ENCODE measurements at regions not wholly inside any gene's neighbourhood (a gene's known extent, or its start where the extent isn't known, plus 50 kb on each side); places are given as distances from the start of the nearest gene placed in this dataset.

DNA sequence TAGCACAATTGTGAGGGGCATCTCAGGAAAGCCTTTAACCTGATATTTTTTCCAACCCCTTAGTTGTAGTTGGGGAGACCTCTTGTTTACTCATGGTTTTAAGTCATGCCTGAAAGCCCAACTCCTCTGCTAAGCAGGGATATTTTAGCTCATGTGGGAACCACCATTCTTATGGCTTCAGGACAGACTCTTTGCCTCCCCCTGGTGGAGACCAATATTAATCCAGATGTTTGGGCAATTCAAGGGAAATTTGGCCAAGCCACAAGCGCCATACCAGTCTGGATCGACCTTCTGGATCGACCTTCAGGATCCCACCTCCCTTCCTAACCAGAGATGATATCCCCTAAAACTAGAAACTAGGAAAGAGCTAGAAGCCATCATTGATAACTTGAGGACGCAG lies 211.2 kb downstream of the C6orf118 start:
- DNase-seq (ENCODE audit: low read depth, low spot score), result peak; percentile 45
- in situ Hi-C loops (cut with HindIII; ENCODE audit: low pct_unique_long_range_greater_than_20kb, low sequenced_read_pairs), result no loop called here

DNA sequence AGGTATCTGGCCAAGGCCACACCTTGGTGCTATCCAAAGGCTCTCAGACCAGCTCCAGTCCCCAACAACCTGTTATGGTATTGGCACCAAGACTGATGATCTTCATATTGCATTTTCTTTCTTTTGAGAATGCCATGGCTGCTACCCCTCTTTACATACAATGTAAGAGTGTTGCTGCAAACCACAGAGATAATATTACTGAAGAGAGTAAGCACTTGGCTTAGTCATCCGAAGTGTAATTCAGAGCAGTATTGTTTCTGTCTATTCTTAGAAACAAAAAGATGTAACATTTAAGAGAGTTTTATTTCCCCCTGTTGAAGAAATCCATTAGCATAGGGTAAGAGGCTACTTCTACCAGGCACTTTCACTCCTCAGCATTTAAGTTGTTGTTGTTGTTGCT lies 212.5 kb downstream of the C6orf118 start:
- in situ Hi-C loops (cut with HindIII; ENCODE audit: low pct_unique_long_range_greater_than_20kb, low sequenced_read_pairs), result no loop called here
- no peak for DNase-seq (ENCODE audit: low read depth, low spot score)

DNA sequence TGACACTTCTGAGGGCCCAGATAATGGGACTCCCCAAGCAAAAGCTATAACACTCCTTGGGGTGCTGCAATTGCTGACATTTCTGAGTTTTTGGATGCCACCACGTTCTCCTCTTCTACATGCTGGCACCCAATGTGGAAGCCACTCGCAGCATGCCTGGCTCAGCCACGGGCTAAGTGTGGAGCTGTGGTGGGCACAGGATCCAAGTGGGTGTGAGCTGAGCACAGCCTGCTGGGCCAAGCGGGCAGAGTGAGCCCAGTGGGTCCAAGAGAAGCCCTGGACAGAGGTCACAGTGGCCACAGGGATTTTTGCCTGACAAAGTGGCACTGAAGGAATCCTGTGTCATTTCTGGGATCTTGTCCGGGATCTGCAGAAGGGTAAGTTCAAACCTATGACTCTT lies 213.2 kb downstream of the C6orf118 start:
- in situ Hi-C loops (cut with HindIII; ENCODE audit: low pct_unique_long_range_greater_than_20kb, low sequenced_read_pairs), result no loop called here
- no peak for DNase-seq (ENCODE audit: low read depth, low spot score)

DNA sequence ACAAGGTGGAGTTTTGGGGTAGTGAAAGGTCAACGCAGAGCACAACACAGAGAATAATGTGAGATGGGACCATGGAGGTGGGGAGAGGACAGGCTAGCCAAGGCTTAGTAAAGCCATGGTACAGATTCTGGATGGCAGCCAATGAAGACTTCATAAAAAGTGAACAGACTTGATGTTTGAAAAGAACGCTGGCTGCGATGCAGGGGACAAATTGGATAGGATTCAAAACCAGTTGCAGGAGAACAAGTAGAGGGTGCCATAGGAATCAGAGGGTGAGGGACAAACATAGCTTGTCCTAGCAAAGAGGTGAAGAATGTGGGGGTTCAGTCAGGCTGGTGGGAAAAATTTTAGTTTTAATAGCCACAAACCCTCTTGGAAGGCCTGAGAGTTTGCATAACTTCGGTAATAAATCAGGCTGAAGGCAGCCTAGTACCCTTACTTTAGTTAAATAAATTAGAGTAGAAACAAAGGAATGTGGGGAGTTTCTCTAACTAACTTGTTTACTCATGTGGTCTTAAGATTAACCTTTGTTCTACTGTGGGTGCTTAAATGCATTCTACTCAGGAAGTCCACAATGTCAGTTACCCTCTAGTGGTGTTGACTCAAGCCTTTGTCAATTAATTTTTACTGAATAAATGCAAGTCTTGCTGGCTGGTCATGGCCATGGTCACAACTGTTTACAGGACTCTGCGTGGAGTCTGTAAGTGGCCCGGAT lies 216.4 kb downstream of the C6orf118 start:
- DNase-seq (ENCODE audit: low read depth, low spot score), result no peak
- in situ Hi-C loops (cut with HindIII; ENCODE audit: low pct_unique_long_range_greater_than_20kb, low sequenced_read_pairs), result no loop called here

DNA sequence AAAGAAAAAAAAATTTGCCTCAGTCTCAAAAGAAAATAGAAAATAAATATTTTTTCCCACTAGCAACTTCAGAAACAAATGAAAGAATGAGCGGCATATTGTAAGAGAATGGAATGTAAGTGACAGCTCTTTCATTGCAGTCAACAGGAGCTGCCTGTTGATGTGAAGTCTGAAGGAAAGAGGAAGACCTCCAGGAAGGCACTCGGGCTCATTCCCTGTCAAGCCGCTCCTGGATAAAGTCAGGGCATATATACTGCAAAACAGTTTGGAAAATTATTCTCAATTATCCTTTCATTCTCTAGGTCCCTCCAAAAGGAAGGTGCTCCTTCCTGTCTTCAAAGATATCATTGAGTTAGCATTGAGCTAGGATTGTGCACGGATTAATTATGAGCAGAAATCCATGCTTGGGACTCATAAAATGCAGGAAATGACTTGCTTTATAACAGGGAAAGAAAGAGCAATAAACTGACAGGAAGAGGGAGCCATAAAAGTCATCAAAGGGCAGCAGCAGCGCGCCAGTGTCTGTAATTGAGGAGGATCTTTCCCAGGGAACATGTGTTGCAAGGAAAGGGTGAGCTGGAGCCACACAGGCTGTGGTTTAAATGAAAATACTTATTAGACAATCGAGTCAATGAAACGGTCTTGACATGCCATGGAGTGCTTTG lies 218.2 kb downstream of the C6orf118 start:
- in situ Hi-C loops (cut with HindIII; ENCODE audit: low pct_unique_long_range_greater_than_20kb, low sequenced_read_pairs), result no loop called here
- peak; percentile 36 for DNase-seq (ENCODE audit: low read depth, low spot score)

DNA sequence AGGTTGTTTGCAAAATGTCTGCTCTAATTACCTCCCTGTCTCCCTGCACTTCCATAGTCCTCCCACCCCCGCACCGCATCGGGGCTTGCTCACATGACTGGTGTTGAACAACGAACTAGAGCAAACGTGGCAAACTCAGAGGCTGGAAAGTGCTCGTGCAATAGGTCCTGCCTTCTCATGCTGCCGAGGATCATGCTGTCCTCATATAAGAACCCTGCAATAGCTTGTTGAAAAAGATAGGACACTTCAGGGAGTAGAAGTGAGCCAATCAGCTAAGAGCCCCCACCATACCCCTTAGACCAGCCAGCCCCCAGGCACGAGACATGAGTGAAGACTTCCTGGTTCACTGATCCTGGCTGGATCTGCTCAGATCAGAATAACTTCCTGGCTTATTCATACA lies 219.2 kb downstream of the C6orf118 start:
- no peak for DNase-seq (ENCODE audit: low read depth, low spot score)
- in situ Hi-C loops (cut with HindIII; ENCODE audit: low pct_unique_long_range_greater_than_20kb, low sequenced_read_pairs), result no loop called here

DNA sequence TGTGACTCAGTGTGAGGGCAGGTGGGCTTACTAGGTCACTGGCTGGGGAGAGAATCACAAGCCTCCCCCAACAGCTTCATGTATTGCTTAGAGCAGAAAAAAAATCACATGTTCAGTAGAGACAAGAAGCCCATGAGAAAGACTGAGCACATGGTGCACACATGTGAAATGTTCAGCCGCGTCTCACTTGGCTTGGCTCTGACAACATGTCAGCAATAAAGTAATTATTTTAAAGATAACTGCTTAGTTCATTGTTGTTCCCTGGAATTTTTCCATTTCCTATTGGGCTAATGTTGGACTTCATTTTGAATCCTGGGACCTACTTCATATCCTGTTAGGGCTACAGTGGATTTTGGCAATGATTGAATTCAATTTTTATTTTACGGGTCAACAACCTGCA lies 222.6 kb downstream of the C6orf118 start:
- in situ Hi-C loops (cut with HindIII; ENCODE audit: low pct_unique_long_range_greater_than_20kb, low sequenced_read_pairs), result no loop called here
- DNase-seq (ENCODE audit: low read depth, low spot score), result no peak

DNA sequence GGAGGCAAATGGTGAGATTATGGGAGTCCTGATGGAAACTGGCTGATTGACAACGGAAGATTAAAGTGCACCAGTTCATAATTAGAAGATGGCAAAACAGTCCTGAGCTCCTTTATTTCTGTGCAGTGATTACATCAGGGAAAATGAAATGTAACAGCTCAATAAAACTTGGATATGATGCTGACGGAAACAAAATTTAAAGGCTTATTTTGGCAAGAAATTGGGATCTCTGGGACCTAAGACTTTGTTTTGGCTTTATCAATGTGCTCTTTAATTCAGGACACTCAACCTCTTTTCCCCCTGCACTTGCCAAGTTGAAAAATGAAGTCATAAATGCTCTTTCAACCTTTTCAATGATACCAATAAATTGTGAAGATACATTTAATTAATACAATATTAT lies 226.8 kb downstream of the C6orf118 start:
- DNase-seq (ENCODE audit: low read depth, low spot score), result no peak
- in situ Hi-C loops (cut with HindIII; ENCODE audit: low pct_unique_long_range_greater_than_20kb, low sequenced_read_pairs), result no loop called here

DNA sequence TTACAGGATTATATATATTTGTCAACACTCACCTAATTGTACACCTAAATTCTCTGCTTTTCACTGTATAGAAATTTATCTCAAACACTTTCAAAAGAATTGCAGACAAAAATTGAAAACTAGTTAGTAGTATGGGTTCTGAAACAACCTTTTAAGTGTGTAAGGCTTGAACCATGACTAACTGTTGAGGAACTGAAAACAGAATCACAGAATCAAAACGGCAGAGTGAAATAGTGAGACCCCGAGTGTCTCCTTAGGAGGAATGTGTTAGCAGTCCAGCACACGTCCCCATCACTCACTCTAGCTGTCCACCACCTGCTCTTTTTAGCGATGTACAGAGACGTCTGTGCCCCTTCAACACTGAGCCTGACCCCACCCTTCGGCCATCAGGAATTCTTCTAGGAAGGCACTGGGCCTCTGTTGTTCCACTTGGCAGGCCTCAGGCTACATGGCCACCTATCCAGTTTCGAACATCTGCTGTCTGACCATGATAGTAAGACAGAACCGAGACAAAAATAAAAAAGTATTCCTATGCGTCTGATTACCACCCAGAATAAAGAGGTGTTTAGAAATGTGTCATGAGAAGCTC lies 227.4 kb downstream of the C6orf118 start:
- in situ Hi-C loops (cut with HindIII; ENCODE audit: low pct_unique_long_range_greater_than_20kb, low sequenced_read_pairs), result no loop called here
- DNase-seq (ENCODE audit: low read depth, low spot score), result no peak

DNA sequence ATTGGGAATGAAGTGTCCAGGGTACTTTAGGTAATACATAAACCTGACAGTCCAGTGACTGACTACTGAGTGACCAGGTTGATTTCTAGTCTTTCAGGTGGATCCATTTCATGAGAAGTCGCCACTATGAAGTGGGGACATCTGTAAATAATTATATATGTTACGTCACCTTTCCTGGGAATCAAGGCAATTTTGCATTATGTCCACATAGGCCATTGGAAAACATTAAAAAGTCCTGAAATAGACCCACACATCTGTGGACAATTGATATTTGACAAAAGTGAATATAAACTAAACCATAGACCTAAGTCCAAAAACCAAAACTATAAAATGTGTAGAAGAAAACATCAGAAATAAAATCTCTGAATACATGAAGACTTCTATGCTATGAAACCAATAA lies 231.5 kb downstream of the C6orf118 start:
- in situ Hi-C loops (cut with HindIII; ENCODE audit: low pct_unique_long_range_greater_than_20kb, low sequenced_read_pairs), result no loop called here
- no peak for DNase-seq (ENCODE audit: low read depth, low spot score)

DNA sequence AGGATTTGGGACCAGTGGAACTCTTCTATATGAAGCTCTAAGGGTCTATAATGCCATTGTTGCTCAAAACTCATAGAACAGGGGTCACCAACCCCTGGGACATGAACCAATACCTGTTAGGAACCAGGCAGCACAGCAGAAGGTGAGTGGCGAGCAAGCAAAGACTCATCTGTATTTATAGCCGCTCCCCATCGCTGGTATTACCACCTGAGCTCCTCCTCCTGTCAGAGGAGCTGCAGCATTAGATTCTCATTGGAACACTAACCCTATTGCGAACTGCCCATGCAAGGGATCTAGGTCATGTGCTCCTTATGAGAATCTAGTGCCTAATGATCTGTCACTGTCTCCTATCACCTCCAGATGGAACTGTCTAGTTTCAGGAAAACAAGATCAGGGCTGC lies 237.5 kb downstream of the C6orf118 start:
- in situ Hi-C loops (cut with HindIII; ENCODE audit: low pct_unique_long_range_greater_than_20kb, low sequenced_read_pairs), result no loop called here

DNA sequence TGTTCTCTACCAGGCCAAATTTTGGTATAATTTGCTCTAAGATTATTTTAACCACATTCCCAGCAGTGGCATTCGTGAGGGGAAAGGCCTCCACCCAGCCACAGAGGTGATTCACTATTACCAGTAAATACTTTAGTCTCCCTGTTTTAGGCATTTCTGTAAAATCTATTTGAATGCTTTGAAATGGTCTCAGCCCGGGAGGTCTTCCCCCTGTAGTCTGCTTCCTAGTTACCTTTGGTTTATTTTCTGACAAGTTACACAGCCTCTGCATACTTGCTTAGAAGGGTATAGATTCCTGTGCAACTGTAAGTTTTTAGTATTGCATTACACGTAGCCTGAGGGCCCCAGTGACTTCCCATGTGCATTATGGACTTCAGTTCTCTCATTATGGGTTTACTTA lies 248.7 kb downstream of the C6orf118 start:
- no peak for DNase-seq (ENCODE audit: low read depth, low spot score)
- in situ Hi-C loops (cut with HindIII; ENCODE audit: low pct_unique_long_range_greater_than_20kb, low sequenced_read_pairs), result no loop called here

More for the DNA sequence above, 237.5 kb downstream of the C6orf118 start:
- DNase-seq (ENCODE audit: low read depth, low spot score), result no peak

DNA sequence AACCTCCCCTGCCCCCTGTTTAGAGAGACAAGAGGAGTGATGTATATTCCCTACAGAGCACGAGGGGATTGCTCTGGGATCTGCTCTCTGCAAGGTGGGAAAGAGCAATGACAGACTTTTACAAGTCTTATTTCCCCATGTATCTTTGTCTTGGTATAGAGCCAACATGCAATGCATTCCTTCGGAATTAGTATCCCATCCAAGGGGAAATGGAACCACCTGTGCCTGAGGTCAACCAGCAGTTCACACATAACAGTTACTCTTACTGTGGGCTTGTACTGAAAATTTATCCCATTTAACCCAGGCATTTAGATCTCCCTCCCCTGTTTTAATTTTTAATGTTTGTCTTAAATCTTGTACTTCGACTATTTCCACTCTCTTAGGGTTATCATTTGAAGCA lies 250.4 kb downstream of the C6orf118 start:
- in situ Hi-C loops (cut with HindIII; ENCODE audit: low pct_unique_long_range_greater_than_20kb, low sequenced_read_pairs), result no loop called here
- no peak for DNase-seq (ENCODE audit: low read depth, low spot score)

DNA sequence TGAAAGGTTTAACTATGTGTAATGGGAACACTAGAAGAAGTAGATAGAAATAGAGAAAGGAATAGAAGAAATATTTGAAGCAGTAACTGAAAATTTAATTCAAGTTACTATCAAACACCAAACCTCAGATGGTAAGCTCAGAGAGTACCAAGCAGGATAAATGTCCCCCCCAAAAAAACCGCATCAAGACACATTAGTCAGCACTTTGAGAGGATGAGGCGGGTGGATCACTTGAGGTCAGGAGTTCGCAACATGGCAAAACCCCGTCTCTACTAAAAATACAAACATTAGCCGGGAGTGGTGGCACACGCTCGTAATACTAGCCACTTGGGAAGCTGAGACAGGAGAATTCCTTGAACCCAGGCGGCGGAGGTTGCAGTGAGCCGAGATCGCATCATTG lies 253.1 kb downstream of the C6orf118 start:
- DNase-seq (ENCODE audit: low read depth, low spot score), result no peak
- in situ Hi-C loops (cut with HindIII; ENCODE audit: low pct_unique_long_range_greater_than_20kb, low sequenced_read_pairs), result no loop called here

DNA sequence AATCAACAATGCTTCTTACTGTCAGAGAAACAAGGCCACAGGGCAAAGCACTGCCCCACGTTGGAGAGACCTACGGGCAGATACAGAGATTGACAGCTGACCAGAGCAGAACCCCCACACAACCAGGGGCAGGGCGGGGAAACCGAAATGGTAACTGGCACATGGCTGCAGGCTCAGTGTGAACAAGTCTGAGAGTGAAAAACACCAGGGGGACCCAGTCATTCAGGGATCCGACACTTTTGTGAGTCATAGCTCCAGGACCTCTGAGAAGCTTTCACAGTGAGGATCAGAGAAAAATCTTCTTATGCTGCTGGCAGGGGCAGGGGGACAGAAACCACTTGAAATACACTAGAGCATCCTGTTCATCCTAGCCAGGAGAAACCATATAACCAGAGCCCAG lies 254.2 kb downstream of the C6orf118 start:
- in situ Hi-C loops (cut with HindIII; ENCODE audit: low pct_unique_long_range_greater_than_20kb, low sequenced_read_pairs), result no loop called here
- peak; percentile 23 for DNase-seq (ENCODE audit: low read depth, low spot score)

DNA sequence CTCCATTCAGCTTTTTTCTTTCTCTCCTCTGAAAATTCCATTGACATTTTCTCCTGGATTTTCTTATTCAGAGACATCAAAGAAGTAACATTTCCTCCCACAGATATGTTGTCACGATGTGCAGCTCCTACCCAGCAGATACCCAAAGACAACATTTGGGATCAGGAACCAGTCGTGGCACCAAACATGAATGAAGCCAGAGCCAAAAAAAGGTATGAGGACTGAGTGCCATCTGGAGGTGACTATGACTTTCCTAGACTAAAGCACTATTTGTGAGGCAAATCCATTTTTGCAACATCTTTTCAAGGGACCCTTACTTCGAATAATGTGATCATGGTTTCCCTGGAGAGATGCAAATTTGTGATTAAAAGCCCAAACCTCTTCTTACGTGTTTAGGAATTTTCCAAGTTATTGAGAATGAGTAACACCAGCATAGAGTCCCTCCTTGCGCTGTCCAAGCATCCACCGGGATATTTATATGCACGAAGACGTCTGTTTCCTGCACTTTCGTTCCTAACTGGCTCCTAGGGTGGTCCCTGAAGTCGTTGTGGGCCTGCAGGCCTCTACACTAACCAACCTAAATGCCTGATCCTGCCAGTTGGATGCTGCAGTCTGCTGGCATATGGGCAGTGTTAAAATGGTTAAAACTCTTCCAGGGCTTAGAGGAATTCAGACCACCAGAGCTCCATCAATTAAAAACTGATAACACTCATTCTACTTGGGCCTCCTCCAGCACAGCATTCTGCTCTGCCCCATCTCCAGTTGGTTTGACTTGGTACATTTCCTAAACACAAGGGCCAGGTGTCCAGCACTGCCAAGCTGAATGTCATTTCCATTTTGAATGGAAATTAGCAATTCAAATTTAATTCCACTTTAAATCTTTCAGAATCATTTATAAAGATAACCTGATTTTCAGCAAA lies 256.6 kb downstream of the C6orf118 start:
- in situ Hi-C loops (cut with HindIII; ENCODE audit: low pct_unique_long_range_greater_than_20kb, low sequenced_read_pairs), result no loop called here
- DNase-seq (ENCODE audit: low read depth, low spot score), result no peak

DNA sequence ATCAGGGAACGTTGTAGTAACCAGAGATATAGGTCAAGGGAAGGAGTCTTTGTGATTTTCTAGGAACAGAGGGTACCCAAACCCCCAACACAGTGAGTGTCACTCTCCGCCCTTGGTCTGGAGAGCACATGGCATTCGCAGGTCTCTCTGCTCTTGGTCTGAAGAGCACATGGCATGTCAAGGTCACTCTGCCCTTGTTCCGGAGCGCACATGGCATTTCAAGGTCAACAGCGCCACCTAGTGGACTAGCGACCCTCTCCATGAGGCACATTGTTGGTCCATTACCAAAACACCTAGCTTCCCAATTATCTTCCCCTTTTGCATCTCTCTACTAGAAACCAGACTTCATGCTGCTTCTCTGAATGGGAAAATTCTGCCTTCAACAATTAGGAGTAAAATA lies 260.0 kb downstream of the C6orf118 start:
- DNase-seq (ENCODE audit: low read depth, low spot score), result peak; percentile 61
- in situ Hi-C loops (cut with HindIII; ENCODE audit: low pct_unique_long_range_greater_than_20kb, low sequenced_read_pairs), result no loop called here

DNA sequence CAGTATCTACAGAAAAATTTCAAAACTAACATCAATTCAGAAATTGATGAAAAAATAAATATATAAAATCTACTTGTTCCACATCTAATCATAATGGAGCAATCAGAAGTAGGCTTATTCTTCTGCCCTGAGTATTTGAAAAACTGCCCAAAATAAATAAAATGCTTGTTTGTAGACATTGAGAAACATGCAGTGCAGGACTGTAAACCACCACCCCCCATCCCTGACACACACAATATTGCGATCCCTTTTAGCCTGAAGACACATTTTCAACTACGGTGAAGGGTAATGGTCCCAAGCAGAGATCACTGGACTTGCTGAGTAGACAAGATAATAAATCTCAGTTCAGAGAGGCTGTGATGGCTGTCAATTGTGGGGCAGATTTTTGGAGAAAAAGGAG lies 261.5 kb downstream of the C6orf118 start:
- in situ Hi-C loops (cut with HindIII; ENCODE audit: low pct_unique_long_range_greater_than_20kb, low sequenced_read_pairs), result no loop called here
- DNase-seq (ENCODE audit: low read depth, low spot score), result no peak
